ENCODE measurements at regions not wholly inside any gene's neighbourhood (a gene's known extent, or its start where the extent isn't known, plus 50 kb on each side); places are given as distances from the start of the nearest gene placed in this dataset.

- Histone ChIP-seq H3K9me3 (ENCODE audit: control insufficient read depth in 4 of 4, low read length in 3 of 4) (no peaks in the 10 kb centered on the region), H3K9ac (ENCODE audit: low read depth in 1 of 2, low read length in 2 of 2) (no peak overlapping the region), H3K27ac (ENCODE audit: low read depth in 1 of 2, low read length in 2 of 2) (no peak overlapping the region), H3K4me3 (ENCODE audit: low read depth in 1 of 3, low read length in 3 of 3) (no peak overlapping the region), H3K36me3 (ENCODE audit: control insufficient read depth in 4 of 4, insufficient read depth in 3 of 4, low read depth in 1 of 4, low read length in 3 of 4) (no peaks in the 10 kb centered on the region), H3K27me3 (ENCODE audit: control insufficient read depth in 4 of 4, insufficient read depth in 4 of 4, low read length in 3 of 4) (no peaks in the 10 kb centered on the region), H3K4me1 (ENCODE audit: control insufficient read depth in 4 of 4, insufficient read depth in 4 of 4, low read length in 3 of 4) (no peaks in the 10 kb centered on the region)
- 58% methylated on average over 4 of the region's 4 CpGs for WGBS
- no peak for DNase-seq (ENCODE audit: low spot score)
- TF ChIP-seq FOXA1 (IDR thresholded peaks at IDR 0.05) (no peak), GABPA (IDR thresholded peaks at IDR 0.05 in 1 of 2, conservative IDR thresholded peaks at IDR 0.05 in 1 of 2) (no peak), JUND (IDR thresholded peaks at IDR 0.05) (no peak), FOXA2 (IDR thresholded peaks at IDR 0.05) (no peak), YY1 (IDR thresholded peaks at IDR 0.05) (no peak), RAD21 (IDR thresholded peaks at IDR 0.05) (no peak), RXRA (IDR thresholded peaks at IDR 0.05) (no peak), NR2F2 (IDR thresholded peaks at IDR 0.05) (no peak), TAF1 (conservative IDR thresholded peaks at IDR 0.05) (no peak), HNF4A (conservative IDR thresholded peaks at IDR 0.05) (no peak), REST (IDR thresholded peaks at IDR 0.05) (no peak), ATF3 (IDR thresholded peaks at IDR 0.05) (no peak), HNF4G (IDR thresholded peaks at IDR 0.05) (no peak), EGR1 (IDR thresholded peaks at IDR 0.05; ENCODE audit: low read depth in 2 of 2) (no peak), SP1 (IDR thresholded peaks at IDR 0.05) (no peak)
- TF ChIP-seq, protein P1, sequence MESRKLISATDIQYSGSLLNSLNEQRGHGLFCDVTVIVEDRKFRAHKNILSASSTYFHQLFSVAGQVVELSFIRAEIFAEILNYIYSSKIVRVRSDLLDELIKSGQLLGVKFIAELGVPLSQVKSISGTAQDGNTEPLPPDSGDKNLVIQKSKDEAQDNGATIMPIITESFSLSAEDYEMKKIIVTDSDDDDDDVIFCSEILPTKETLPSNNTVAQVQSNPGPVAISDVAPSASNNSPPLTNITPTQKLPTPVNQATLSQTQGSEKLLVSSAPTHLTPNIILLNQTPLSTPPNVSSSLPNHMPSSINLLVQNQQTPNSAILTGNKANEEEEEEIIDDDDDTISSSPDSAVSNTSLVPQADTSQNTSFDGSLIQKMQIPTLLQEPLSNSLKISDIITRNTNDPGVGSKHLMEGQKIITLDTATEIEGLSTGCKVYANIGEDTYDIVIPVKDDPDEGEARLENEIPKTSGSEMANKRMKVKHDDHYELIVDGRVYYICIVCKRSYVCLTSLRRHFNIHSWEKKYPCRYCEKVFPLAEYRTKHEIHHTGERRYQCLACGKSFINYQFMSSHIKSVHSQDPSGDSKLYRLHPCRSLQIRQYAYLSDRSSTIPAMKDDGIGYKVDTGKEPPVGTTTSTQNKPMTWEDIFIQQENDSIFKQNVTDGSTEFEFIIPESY (IDR thresholded peaks at IDR 0.05), result no peak
- TF ChIP-seq, protein P2, sequence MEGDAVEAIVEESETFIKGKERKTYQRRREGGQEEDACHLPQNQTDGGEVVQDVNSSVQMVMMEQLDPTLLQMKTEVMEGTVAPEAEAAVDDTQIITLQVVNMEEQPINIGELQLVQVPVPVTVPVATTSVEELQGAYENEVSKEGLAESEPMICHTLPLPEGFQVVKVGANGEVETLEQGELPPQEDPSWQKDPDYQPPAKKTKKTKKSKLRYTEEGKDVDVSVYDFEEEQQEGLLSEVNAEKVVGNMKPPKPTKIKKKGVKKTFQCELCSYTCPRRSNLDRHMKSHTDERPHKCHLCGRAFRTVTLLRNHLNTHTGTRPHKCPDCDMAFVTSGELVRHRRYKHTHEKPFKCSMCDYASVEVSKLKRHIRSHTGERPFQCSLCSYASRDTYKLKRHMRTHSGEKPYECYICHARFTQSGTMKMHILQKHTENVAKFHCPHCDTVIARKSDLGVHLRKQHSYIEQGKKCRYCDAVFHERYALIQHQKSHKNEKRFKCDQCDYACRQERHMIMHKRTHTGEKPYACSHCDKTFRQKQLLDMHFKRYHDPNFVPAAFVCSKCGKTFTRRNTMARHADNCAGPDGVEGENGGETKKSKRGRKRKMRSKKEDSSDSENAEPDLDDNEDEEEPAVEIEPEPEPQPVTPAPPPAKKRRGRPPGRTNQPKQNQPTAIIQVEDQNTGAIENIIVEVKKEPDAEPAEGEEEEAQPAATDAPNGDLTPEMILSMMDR (IDR thresholded peaks at IDR 0.05; ENCODE audit: low read depth, low read length, missing input control), result no peak
- TF ChIP-seq, protein P3, sequence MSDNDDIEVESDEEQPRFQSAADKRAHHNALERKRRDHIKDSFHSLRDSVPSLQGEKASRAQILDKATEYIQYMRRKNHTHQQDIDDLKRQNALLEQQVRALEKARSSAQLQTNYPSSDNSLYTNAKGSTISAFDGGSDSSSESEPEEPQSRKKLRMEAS (IDR thresholded peaks at IDR 0.05), result no peak
These were observed 521.3 kb downstream of the METTL4 start for GRCh38 chr18:2049986-2050385.
